IPS-NIHi11 (cell line): ENCODE measurements at regions not wholly inside any gene's neighbourhood (a gene's known extent, or its start where the extent isn't known, plus 50 kb on each side); places are given as distances from the start of the nearest gene placed in this dataset.
"Not testable (repeated sequence)": the region's sequence is repeated elsewhere in the genome, so short reads cannot be mapped to it uniquely, and the experiment has no call there.

ENCODE experiments used
- DNase-seq: peaks from one replicate; pipeline ENCODE4 v3.0.0; 2012; ENCODE audit warnings: mixed read lengths, low spot score

- no peak for DNase-seq
Observed at GRCh38 chr4:23533859-23534258, 356.0 kb downstream of the PPARGC1A start.

GRCh38 chr4:23516716-23517115 is 373.1 kb downstream of the PPARGC1A start:
- DNase-seq, result no peak

- no peak for DNase-seq
Observed at GRCh38 chr4:23504083-23504482, 385.8 kb downstream of the PPARGC1A start.

DNA sequence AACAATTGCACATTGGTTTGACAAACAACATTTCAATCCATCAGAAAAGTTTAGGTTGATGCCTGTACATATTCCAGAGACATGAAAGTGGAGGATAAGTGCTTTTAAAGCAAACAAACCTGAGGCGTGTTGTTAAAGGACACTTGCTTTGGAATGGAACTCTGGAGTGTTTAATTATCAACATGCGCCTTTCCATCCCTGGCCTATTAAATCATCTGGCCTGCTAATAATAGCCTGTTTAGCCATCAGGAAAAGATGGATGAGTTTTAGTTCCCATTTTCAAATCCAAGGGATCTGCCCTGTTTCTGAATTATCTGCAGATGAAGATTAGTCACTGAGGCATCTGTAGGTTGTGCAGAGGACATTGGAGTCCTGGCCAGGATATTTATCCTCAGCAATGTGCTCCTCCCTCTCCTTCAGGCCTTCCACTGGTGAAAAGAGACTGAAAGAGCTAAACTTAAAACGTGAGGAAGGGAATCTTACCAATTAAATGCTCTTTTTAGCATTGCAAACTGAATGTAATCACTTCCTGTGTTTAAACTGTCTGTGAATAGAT is 388.9 kb downstream of the PPARGC1A start:
- DNase-seq, result no peak

GRCh38 chr4:23485801-23486200 is 404.0 kb downstream of the PPARGC1A start:
- DNase-seq, result no peak

- DNase-seq, result no peak
Observed at GRCh38 chr4:23484689-23485088, 405.2 kb downstream of the PPARGC1A start.

DNA sequence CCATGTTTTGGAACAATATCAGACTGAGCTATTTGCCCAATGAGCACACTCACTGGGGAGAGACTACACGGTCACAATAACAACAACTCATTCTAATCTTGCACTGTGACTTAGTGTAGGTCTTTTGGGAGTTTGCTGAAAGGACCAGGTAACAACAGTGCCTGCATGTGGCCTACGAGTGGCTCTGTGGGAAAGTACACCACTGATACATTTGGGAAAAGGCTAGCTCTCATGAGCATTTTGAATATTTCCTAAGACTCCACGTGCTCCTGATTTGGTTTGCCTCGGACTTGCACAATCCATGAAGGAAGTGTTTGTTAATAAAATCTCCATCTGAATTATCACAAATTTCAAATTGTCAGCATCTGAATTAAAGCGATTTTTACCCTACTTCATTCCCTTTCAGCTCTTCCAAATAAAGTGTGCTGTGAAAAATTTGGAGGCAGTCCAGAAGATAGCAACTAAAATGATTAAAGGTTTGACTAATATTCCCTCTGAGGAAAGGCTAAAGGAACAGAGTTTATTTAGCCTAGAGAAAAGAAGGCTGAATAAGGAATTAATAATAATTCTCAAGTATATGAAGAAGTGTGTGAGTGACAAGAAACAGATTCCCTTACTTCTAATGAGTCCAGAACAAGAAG is 406.4 kb downstream of the PPARGC1A start:
- DNase-seq, result no peak

DNA sequence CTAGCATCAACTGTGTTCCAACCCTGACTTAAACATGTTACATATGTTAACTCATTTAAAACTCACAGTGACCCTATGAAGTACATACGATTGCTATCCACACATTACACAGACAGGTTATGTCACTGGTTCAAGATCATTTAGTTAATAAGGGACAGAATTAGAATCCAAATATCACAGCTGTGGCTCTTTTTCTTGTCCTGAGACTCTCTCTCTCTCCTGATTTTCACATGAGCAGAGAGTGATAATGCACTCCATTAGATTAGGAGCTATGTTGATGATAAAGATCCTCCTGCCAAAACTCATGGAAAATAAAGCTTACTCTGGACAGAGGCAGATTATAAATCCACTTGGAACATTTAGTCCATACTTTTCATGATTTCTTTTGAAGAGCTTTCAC is 408.3 kb downstream of the PPARGC1A start:
- DNase-seq, result no peak

DNA sequence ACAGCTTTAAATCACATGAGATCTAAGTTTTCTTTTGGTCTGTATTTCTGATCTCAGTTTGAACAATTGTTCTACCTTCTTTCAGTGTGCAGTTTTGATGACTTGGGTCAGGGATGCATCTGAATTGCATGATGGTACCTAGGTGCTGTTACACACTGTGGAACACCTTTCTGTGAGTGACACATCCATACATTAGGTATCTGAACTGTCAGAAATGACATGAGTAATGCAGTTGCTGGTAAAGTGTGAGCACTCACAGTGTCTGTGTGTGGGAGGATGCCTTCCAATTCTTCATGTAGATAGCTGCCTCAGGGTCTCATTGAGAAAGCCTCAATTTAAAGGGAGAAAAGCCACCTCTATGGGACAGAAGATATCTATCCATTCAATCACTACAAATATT is 411.9 kb downstream of the PPARGC1A start:
- no peak for DNase-seq

DNA sequence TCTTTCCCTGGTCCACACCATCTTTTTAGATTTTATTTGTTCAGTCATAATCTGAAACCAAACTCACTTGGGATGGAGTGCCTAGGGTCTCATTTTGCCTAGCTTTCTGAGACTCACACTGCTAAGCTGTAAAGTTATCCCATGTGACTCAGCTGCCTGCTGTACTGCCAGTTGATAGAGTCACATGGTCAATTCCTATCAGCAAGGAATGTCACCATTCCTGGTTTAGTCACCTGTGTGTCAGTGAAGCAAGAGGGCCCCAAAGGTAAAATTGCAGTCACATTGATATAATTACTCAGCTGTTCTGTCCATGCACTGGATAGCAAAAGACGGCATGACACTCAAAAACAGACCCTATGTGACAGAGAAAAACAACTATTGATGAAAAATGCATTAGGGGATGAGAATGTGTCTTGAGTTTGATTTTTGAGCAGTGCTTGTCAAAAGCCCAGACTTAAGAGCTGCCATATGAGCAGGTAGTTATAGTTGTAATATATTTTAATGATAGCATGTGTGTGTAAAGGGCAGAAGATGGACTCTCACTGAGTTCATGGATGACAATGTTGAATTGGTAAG is 413.2 kb downstream of the PPARGC1A start:
- no peak for DNase-seq

DNA sequence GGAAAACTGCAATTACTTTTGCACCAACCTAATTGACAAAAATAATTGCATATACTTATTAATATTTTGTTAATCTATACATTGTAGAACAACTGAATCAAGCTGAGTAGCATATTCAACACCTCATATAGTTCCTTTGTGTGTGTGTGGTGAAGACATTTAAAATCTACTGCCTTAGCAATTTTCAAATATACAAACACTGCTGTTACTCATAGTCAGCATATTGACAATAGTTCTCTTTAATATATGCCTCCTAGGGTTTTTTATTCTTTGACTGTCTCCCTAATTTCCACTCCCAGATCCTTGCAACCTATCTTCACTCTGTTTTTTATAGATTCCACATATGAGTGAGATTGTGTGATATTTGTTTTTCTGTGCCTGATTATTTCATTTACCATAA is 426.8 kb downstream of the PPARGC1A start:
- no peak for DNase-seq

DNA sequence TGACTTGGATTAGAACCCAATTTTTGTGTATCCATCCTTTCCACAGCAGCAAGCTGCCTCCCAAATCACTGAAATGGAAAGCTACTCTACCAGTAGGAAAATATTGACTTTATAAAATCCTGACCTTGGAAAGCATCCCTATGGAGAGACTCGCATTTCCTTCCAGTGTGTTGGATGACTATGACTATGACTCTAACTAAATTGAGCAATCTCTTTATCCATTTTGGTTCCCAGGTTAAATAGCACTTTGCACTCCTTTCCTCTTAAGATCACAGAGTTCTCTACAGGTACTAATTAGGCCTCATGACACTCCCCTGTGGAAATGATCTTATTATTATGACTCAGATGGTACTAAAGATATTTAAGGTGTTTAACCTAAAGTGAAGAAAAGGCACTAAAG is 431.8 kb downstream of the PPARGC1A start:
- DNase-seq, result no peak

DNA sequence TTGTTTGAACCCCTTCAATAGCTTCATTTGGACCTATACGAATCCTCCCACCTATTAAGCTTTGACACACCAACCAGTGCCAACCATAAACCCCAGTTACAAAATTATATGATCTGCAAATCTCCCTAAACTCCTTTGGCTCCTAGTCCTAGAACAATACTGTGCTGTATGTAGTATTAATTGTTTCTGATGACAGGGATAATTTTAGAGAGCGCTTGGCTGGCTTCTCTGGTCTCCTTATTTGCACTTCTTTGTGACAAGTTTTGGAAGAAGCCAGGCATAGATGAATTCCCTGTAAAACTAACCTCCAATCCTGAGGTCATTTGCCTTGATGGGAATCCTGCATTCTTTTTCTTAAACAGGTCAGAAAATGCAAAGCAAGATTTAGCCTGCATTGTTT is 433.0 kb downstream of the PPARGC1A start:
- no peak for DNase-seq

GRCh38 chr4:23455456-23456158 is 434.2 kb downstream of the PPARGC1A start:
- peak; percentile 64 for DNase-seq

DNA sequence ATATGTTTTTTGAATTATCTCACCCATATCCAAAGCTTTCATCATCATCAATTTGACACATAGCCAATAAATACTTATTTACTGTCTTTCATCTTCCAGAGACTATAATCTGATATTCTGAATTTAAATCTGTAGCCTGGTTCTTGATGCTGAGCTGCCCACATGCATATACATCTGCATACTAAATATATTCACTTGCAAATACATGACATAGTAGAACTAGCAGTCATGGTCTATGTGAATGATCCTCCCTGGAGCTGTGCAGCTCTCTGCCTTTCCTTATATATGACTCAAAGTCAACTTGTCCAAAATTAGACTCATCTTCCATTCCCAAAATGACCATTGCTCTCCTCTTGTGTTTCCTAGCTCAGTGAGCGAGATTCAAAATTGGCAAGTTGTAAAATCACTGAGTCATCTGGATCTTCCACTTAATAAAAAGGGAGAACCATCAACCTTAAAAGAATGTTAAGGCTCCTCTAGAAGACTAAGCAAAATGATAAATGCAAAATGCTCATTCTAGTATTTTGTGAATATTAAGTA is 448.2 kb downstream of the PPARGC1A start:
- DNase-seq, result no peak

GRCh38 chr4:23438764-23439163 is 451.1 kb downstream of the PPARGC1A start:
- no peak for DNase-seq

DNA sequence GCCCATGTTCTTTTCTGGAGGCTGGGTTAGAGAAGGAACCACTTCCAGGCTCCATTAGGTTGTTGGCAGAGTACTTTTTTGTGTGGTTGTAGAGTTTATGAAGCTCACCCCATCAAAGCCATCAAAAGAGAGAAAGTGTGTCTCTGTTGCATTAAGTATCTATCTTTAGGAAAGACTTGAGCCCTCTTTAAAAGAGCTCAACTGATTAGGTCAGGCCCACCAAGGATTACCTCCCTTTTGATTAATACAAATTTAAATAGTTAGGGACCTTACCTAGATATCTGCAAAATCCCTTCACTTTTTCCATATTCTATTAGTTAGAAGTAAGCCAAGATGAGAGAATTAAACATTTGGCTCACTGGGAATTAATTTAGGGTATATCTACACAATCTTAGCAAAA is 460.4 kb downstream of the PPARGC1A start:
- DNase-seq, result no peak

DNA sequence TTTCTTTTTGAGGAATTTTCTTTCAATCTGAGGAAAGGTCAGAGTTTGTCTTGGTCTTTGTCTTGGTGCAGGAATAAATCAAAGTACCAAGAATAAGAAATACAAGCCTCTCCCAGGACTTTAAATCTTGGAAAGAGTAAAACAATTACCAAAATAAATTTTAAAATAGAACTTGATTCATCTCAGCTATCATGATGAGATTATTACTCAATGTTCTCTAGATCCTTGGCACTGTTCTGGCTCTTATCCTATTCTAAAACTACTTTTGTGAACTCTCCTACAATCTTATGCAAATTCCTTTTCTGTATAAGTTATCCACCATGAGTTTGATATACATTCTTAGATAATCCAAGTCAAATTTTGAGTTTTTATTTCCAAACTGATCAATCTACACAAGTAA is 464.3 kb downstream of the PPARGC1A start:
- no peak for DNase-seq

DNA sequence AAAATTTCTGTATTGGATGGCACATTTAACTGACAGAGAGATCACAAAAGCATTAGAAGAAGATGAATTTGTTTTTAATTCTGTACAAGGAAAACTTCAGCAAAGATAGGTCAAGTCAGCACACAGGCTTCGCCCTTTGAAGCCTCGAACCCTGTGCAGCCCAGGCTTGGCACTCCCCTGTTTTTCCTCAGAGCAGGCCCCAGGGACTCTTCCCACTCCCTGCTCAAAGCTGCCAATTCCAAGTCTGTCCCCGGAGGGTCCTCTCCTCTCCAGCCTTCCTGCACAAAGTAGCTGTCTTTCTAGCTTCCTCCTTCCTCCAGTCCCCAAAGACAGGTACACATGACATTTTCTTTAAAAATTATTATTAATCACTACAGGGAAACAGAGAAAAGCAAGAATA is 466.3 kb downstream of the PPARGC1A start:
- no peak for DNase-seq

DNA sequence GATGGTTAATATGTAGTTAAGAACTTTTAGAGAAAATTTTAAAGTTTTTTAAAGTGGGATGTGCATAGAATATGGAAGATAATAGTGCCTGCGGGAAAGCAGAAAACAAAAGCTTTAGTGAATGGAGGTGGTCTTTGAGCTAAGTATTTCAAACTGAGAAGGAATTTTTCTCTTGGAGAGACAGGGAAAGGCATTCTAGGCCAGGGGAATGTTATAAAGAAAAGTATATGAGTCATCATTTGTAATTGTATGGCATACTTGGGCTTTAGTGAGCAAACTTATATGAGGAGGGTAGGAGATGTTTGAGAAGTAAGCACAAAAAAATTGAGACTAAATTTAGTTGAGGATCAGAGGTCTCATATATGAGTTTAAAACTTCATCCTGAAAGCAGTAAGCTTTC is 467.0 kb downstream of the PPARGC1A start:
- DNase-seq, result peak; percentile 10

DNA sequence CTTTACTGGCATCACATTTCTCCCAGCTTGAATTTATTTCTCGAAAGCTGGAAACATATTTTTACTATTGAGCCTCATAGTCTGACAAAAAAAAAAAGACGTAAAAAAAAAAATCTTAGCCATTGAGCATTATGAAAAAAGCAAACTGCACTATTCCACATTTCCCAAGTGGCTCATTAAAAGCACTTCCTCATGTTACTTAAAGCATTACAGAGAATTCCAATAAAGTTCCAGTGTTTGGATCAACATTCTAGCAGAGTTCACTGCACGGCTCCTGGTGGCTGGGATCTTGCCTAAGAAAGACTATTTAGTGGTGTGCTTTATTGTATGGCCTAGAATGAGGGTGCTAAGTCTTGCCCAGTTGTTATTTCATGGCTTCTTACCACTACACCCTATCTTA is 476.2 kb downstream of the PPARGC1A start:
- no peak for DNase-seq

DNA sequence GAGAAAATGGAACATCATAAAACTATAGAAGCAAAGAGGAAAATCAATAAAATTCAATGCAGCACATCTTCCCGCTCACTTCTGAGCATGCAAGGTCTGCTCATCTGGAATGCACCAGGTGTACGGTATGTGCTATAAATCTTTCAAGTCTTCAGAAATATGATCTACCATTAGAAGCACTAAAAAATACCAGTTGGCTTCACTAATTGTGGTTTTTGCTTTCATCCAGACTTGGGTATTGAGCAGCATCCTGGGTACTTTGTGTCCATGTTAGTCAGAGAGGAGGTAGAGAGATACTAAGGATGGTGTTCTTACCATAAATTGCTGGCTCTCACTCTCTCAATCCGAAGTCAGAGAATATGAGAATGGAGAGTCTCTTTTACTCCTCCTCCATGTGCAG is 477.1 kb downstream of the PPARGC1A start:
- DNase-seq, result no peak

DNA sequence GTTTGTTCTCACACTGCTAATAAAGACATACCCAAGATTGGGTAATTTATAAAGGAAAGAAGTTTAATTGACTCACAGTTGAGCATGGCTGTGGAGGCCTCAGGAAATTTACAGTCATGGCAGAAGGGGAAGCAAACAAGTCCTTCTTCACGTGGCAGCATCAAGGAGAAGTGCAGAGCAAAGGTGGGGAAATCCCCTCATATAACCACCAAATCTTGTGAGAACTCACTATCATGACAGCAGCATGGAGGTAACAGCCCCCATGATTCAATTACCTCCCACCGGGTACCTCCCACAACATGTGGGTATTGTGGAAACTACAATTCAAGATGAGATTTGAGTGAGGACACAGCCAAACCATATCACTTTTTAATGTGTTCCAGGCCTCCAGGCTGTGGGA is 480.9 kb downstream of the PPARGC1A start:
- DNase-seq, result not testable (repeated sequence)
